ENCODE measurements at regions not wholly inside any gene's neighbourhood (a gene's known extent, or its start where the extent isn't known, plus 50 kb on each side); places are given as distances from the start of the nearest gene placed in this dataset.

GRCh38 chr21:43348170-43348766, 78.7 kb downstream of the SIK1 start:
- DNase-seq = no peak

- DNase-seq = no peak
Observed at GRCh38 chr21:43347461-43348169, 79.3 kb downstream of the SIK1 start.

- no peak for DNase-seq
Observed at GRCh38 chr21:43346551-43346950, 80.4 kb downstream of the SIK1 start.

- no peak for DNase-seq
Observed at GRCh38 chr21:43345746-43346409, 81.1 kb downstream of the SIK1 start.

- no peak for DNase-seq
Observed at GRCh38 chr21:43345046-43345745, 81.7 kb downstream of the SIK1 start.

GRCh38 chr21:43343992-43344886, 82.7 kb downstream of the SIK1 start:
- no peak for DNase-seq

- DNase-seq = no peak
Observed at GRCh38 chr21:43343095-43343991, 83.6 kb downstream of the SIK1 start.

GRCh38 chr21:43342301-43342881, 84.5 kb downstream of the SIK1 start:
- no peak for DNase-seq

GRCh38 chr21:43341378-43342161, 85.4 kb downstream of the SIK1 start:
- DNase-seq = no peak

- no peak for DNase-seq
Observed at GRCh38 chr21:43340491-43341377, 86.2 kb downstream of the SIK1 start.

- DNase-seq = no peak
Observed at GRCh38 chr21:43339668-43340067, 87.3 kb downstream of the SIK1 start.

- DNase-seq = no peak
Observed at GRCh38 chr21:43338951-43339350, 88.0 kb downstream of the SIK1 start.

GRCh38 chr21:43337901-43338655, 88.9 kb downstream of the SIK1 start:
- no peak for DNase-seq

GRCh38 chr21:43335119-43335518, 91.8 kb downstream of the SIK1 start:
- no peak for DNase-seq

- no peak for DNase-seq
Observed at GRCh38 chr21:43334214-43334958, 92.5 kb downstream of the SIK1 start.

- DNase-seq = no peak
Observed at GRCh38 chr21:43333298-43334062, 93.5 kb downstream of the SIK1 start.

GRCh38 chr21:43332861-43333297, 94.1 kb downstream of the SIK1 start:
- DNase-seq = no peak

Measured in activated gamma-delta T cell (primary cell).